Inflammatory macrophage treated with lipopolysaccharide for 1 hour (primary cell): ENCODE measurements at regions not wholly inside any gene's neighbourhood (a gene's known extent, or its start where the extent isn't known, plus 50 kb on each side); places are given as distances from the start of the nearest gene placed in this dataset.

Source experiments
- DNase-seq, 2 donors: peaks; one replicate each; pipeline ENCODE4 v3.0.0-alpha.2; 2020 to 2022

- DNase-seq: no peak
Observed at GRCh38 chr3:193997228-193998122, 138.5 kb upstream of the HES1 start.

- DNase-seq: no peak
Observed at GRCh38 chr3:193998123-193998448, 137.9 kb upstream of the HES1 start.

GRCh38 chr3:193998628-193999195 is 137.2 kb upstream of the HES1 start:
- DNase-seq: no peak

- DNase-seq: no peak
Observed at GRCh38 chr3:194000100-194000499, 135.8 kb upstream of the HES1 start.

GRCh38 chr3:194000712-194001111 is 135.2 kb upstream of the HES1 start:
- DNase-seq: no peak

GRCh38 chr3:194001728-194002459 is 134.1 kb upstream of the HES1 start:
- no peak for DNase-seq

GRCh38 chr3:194003114-194004057 is 132.6 kb upstream of the HES1 start:
- peak; percentile 88 to 92 for DNase-seq

- DNase-seq: peak; percentile 17 to 21
Observed at GRCh38 chr3:194005930-194006501, 129.9 kb upstream of the HES1 start.

GRCh38 chr3:194007592-194008337 is 128.2 kb upstream of the HES1 start:
- DNase-seq: no peak

- no peak for DNase-seq
Observed at GRCh38 chr3:194009019-194009418, 126.9 kb upstream of the HES1 start.

GRCh38 chr3:194009892-194010533 is 125.9 kb upstream of the HES1 start:
- DNase-seq: no peak

- DNase-seq: no peak
Observed at GRCh38 chr3:194011807-194012206, 124.1 kb upstream of the HES1 start.

GRCh38 chr3:194013928-194014327 is 122.0 kb upstream of the HES1 start:
- DNase-seq: no peak

GRCh38 chr3:194014756-194015155 is 121.2 kb upstream of the HES1 start:
- no peak for DNase-seq

GRCh38 chr3:194019398-194020165 is 116.4 kb upstream of the HES1 start:
- no peak for DNase-seq

GRCh38 chr3:194022052-194022451 is 113.9 kb upstream of the HES1 start:
- DNase-seq: no peak

- no peak for DNase-seq
Observed at GRCh38 chr3:194022816-194023215, 113.1 kb upstream of the HES1 start.

GRCh38 chr3:194023501-194024280 is 112.3 kb upstream of the HES1 start:
- no peak for DNase-seq

- DNase-seq: no peak
Observed at GRCh38 chr3:194025119-194025518, 110.8 kb upstream of the HES1 start.
